ENCODE measurements at regions not wholly inside any gene's neighbourhood (a gene's known extent, or its start where the extent isn't known, plus 50 kb on each side); places are given as distances from the start of the nearest gene placed in this dataset.

GRCh38 chr9:27929841-27930240, 356.6 kb upstream of the C9orf72 start:
- no peak for DNase-seq

GRCh38 chr9:27933210-27934025, 360.1 kb upstream of the C9orf72 start:
- DNase-seq, result no peak

- no peak for DNase-seq
Observed at GRCh38 chr9:27934471-27934870, 361.2 kb upstream of the C9orf72 start.

- DNase-seq, result no peak
Observed at GRCh38 chr9:27939186-27939585, 365.9 kb upstream of the C9orf72 start.

GRCh38 chr9:27940535-27940934, 367.3 kb upstream of the C9orf72 start:
- no peak for DNase-seq

- no peak for DNase-seq
Observed at GRCh38 chr9:27943501-27943900, 370.2 kb upstream of the C9orf72 start.

GRCh38 chr9:27945386-27945785, 372.1 kb upstream of the C9orf72 start:
- no peak for DNase-seq

GRCh38 chr9:27950382-27950781, 377.1 kb upstream of the C9orf72 start:
- DNase-seq, result no peak

GRCh38 chr9:27954858-27955257, 381.6 kb upstream of the C9orf72 start:
- no peak for DNase-seq

GRCh38 chr9:27963836-27964235, 390.6 kb upstream of the C9orf72 start:
- DNase-seq, result no peak

GRCh38 chr9:27967210-27967609, 393.9 kb upstream of the C9orf72 start:
- no peak for DNase-seq

GRCh38 chr9:27977931-27978330, 404.6 kb upstream of the C9orf72 start:
- DNase-seq, result no peak

- DNase-seq, result no peak
Observed at GRCh38 chr9:27985714-27986113, 412.4 kb upstream of the C9orf72 start.

- DNase-seq, result no peak
Observed at GRCh38 chr9:27990524-27990923, 417.2 kb upstream of the C9orf72 start.

- no peak for DNase-seq
Observed at GRCh38 chr9:27991221-27991620, 417.9 kb upstream of the C9orf72 start.

- DNase-seq, result no peak
Observed at GRCh38 chr9:28001096-28001495, 427.8 kb upstream of the C9orf72 start.

GRCh38 chr9:28004900-28005299, 431.6 kb upstream of the C9orf72 start:
- DNase-seq, result no peak

GRCh38 chr9:28005779-28006178, 432.5 kb upstream of the C9orf72 start:
- DNase-seq, result no peak

GRCh38 chr9:28007097-28007817, 434.0 kb upstream of the C9orf72 start:
- DNase-seq, result no peak

- DNase-seq, result no peak
Observed at GRCh38 chr9:28014212-28014611, 440.9 kb upstream of the C9orf72 start.

GRCh38 chr9:28024676-28025075, 451.4 kb upstream of the C9orf72 start:
- DNase-seq, result no peak

GRCh38 chr9:28025186-28025585, 451.9 kb upstream of the C9orf72 start:
- no peak for DNase-seq

- no peak for DNase-seq
Observed at GRCh38 chr9:28031521-28032267, 458.4 kb upstream of the C9orf72 start.

- DNase-seq, result no peak
Observed at GRCh38 chr9:28032268-28032590, 458.9 kb upstream of the C9orf72 start.

All from activated CD8-positive, alpha-beta memory T cell treated with anti-CD3 and anti-CD28 coated beads for 24 hours (primary cell).